Lung microvascular endothelial cell (primary cell): ENCODE measurements at regions not wholly inside any gene's neighbourhood (a gene's known extent, or its start where the extent isn't known, plus 50 kb on each side); places are given as distances from the start of the nearest gene placed in this dataset.

ENCODE experiments used
- DNase-seq, 2 donors: peaks; one replicate each; pipeline versions ENCODE4 v3.0.0 to v3.0.0-alpha.2; 2010; ENCODE audit warnings: low read depth in 2 of 2

DNA sequence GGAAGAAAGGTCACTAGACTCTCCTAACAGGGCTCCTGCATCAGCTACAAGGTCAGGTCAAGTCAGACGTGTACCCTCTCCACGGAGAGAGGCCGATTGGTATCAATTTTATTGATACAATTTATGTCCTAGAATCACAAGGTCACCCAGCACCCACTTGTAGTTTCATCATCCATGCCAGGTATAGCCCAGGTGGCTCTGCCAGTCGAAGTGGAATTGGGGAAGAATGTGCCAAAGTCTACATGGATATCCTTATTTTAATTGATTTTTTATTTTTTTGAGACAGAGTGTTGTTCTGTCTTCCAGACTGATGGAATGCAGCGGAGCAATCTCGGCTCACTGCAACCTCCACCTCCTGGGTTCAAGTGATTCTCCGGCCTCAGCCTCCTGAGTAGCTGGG, 334.1 kb downstream of the SHANK2 start:
- no peak for DNase-seq

DNA sequence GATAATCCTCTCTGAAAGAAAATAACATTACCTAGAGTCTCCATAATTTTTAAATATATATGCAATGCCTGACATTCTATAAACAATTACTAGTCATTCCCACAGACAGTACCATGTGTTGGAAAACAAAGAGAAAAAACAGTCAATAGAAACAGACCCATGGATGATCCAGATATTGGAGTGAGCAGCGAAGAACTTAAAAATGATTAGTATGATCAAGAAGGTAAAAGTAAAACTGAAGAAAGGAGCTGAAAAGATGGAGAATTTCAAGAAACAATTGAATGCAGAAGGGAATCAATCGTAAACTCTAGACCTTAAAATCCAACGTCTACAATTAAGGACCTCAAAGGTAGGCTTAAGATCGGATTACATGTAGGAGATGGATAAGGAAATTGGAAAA, 330.6 kb downstream of the SHANK2 start:
- DNase-seq = no peak

DNA sequence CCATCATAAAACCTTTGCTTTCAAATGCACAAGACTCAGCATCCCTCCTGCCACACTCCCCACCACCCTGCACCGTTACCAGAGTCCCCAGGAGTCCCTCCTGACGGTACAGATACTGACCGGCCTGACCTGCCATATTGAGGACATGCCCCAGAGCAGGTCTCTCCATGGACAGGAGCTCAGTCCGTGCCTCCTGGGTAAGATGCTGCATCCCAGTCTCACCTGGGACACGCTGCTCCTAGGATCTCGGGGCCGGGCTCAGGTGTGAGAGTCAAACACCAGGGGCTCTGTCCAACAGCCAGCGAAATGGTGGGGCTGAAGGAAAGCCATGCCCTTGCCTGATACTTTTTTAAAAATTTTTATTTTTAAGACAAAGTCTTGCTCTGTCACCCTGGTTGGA, 328.3 kb downstream of the SHANK2 start:
- no peak for DNase-seq

DNA sequence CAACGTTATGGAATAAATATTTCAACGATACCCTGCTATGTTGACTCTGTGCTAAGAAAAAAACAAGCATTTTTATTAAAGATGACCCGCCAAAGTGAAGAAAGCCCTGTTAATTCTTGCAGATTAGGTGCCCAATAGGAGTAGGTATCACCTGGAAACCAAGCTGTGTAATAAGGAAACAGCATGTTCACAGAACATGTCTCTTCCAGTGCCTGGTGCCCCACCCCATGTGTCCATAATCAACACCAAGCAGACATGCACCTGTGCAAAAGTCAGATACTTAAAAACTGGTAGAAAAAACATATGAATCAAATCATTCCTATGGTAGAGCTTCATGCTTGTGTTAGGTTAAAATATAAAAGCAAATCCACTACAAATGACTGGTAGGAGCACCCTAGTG, 327.1 kb downstream of the SHANK2 start:
- no peak for DNase-seq

DNA sequence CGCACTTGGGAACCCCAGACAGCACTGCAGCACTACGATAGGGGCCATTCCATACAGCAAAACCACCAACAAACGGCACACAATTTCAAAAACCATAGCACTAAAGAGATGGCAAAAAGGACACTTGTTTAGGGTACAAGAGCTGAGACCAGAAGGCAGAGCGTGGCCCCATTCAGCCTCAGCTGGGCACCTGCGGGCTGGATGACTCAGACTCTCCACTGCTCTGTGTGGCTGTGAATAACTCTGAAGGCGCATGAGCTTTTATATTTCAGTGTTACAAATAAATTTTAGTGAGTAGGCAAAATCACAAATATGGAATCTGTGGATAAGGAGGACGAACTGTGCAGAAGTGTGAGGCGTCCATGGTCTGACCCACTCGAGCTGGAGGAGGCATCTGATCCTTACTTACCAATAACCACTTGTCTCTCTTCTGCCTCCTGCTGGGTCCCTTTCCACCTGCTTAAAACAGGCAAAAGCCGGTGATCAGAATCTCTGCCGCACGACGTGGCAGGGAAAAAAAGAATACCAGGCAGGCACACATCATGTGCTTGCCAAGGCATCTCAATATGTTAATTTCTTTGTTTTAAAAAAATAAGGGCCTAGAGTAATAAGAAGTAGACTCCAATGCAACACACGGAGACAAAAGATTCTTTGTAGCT, 325.7 kb downstream of the SHANK2 start:
- DNase-seq = no peak

DNA sequence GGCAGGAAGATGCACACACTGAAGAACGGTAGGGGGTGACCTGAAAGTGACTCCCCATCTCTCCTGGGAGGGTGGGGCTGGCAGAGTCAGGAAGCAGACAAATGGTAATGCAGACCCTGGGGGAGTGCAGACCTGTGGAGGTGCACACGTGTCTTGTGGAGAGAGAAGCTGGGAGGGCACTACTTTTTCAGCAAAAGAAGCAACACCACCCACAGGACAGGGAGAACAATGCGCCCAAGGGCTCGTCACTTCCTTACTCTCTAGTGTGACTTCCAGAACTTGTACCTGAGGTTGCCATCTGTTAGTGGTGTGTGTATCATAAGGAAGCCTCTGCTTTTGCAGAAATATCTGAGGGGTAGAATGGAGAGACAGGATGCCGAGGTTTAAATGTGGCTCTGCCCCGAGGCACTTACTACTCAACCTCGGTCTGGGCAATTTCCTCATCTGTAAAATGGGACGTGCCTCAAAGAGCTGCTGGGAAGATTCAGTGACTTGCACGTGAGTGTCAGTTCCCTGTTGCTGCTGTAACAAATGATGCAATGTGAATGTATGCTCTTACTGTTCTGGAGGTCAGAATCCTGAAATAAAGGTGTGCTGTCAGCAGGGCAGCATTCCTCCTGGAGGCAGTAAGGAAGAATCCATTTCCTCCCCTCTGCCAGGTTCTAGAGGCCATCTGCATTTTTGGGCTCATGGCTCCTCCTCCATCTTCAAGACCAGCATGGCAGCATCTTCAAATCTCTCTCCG, 323.4 kb downstream of the SHANK2 start:
- DNase-seq = no peak

DNA sequence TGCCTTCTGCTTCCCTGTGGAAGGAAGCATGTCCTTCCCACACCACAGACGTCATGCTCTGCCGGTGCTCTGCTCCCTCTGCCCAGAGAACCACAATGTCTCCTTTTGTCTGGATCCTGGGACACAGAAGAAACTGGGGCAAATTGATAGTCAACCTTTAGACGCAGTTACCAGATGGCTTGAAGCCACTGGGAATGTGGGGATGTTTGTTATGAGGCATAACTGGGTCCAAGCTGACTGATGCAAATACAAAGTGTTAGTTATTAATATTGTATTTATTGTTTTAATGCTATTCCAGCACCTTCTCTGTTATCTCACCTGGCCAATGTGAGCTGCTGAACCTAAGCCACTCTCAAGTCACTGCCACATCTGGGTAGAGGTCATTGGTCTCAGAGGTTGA, 322.2 kb downstream of the SHANK2 start:
- no peak for DNase-seq

DNA sequence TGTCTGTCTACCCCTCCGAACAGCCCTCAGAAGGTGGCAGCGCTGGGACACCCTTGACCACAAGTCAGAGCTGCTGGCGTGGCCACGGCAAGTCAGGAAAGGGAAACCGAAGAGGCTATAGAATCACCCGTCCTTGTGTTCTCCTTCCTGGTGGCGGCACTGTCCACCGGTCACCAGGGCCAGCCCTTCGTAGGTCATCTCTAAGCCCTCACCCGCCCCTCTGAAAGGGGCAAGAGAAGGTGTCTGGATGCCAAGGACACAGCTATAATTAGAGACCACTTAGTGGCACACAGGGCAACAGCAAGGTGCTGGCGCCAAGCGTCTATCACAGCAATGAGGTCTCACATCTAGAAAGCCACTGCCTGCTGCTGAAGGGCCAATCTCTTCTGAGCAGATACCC, 320.9 kb downstream of the SHANK2 start:
- no peak for DNase-seq

DNA sequence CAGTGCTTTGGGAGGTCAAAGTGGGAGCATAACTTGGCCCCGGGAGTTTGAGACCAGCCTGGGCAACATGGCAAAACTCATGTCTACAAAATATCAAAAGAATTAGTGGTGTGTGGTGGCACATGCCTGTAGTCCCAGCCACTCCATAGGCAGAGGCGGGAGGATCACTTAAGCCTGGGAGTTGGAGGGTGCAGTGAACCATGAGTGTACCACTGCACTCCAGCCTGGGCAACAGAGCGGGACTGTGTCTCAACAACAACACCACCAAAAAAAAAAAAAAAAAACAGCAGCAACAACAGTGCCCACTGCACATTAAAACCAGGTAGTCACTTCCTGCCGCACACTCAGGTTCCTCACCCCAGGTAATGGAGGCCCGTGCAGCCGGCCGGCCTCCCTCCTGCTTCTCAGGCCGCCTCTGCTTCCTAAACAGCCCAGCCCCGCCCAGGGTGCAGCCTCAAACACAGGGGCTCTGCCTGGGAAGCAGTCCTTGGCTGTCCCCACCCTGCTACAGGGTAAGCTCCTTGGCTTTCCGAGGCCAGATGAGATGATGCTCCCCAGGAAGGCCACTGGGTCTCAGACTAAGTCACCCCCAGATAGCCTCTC, 318.3 kb downstream of the SHANK2 start:
- no peak for DNase-seq

DNA sequence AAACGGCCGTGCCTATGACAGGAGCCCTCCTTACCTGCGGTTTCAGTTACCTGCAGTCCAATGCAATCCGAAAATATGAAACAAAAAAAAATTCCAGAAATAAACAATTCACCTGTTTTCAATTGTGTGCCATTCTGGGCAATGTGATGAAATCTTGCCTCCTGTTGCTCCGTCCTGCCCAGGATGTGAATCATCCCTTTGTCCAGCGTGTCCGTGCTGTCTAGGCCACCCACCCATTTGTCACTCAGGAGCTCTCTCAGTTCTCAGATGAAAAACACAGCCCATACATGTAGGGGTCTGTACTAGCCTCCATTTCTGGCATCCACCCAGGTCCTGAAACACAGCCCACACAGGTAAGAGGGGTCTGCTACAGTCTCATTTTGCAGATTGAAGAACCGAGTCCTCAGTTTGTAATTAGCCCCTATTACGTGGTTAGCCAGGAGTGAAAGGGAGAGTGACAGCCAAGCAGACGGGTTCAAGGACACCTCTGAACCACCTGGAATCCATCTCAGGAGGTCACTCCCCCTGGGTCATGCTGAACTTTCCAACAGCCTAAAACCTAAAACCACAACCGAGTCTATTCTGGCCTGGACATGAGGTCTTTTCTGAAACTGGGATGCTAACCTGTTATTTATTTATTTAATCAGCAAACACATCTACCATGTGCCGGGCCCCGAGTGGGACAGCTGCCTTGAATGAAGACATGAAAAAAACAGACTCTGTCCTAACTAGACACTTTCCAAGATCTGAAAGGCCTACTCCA, 317.2 kb downstream of the SHANK2 start:
- peak in 1 of 2 donors; percentile 6 for DNase-seq

DNA sequence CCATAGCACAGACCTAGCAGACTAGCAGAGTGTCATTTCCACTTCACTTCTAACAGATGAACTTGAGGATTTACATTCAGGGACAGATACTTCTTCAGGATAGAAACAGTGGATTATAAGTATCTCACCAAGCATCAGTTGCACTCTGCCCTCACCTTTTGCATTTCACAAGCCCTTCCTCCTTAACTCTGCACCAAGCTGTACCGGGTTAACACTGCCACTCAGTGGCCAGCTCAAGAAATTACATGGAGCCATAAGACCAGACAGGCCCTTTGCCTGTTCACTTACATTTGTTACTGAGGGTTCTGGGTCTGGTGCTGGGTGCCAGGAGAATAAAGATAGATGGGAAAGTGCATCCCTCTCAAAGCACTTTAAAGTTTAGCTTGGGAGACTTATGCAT, 309.8 kb downstream of the SHANK2 start:
- peak; percentile 8 to 18 for DNase-seq

DNA sequence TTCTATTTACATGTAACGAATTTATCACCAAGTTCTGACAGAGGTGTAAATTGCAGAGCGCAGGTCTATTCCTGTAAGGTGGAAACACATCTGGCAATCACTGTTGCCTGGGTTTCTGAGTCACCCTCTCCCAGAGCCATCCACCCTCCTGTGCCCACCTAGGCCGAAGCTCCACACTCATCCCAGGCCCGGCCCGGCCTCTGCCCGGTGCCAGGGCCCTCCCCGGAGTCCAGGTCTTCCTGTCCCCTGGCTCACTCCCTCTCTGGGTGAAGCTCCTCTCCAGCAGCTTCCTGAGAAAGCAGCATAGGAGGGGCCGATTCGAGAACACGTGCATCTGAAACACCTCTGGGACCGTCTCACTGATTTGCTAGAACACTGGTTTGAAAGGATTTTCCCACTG, 308.2 kb downstream of the SHANK2 start:
- DNase-seq = no peak

DNA sequence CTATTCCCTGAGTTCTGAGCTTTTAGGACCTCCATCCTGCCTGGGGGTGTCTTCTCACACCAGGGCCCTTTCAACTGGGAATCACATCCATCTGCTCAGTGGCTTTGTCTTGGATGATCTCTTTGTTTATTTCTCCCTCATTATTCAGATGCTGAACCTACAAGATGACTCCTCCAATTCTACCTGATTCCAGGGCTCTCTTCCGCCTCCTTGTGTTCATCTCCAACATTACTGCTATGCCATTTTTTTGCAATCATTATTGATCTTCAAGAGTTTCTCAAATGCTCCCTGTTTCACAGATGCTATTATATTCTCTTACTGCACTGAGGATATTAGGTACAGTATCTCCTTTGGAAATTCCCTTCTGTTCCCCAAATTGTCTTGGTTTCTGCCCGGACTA, 307.7 kb downstream of the SHANK2 start:
- no peak for DNase-seq

DNA sequence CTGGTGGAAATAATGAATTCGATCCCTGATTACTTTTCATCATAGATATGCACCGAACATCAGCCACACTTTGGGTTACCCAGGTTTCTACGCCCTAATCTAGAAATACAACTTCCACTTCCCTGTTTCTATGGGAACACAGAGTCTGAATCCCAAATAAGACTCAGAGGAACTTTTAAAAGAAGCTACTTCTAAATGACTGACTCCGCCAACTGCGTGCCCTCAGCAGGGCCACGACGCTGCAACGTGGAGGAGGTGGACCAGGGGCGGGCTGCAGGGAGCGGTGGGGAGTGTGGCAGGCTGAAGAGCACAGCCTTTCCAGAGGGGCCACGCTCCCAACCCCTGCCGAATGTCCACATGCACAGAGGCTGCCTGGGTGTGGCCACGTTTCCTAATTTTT, 304.0 kb downstream of the SHANK2 start:
- DNase-seq = no peak

DNA sequence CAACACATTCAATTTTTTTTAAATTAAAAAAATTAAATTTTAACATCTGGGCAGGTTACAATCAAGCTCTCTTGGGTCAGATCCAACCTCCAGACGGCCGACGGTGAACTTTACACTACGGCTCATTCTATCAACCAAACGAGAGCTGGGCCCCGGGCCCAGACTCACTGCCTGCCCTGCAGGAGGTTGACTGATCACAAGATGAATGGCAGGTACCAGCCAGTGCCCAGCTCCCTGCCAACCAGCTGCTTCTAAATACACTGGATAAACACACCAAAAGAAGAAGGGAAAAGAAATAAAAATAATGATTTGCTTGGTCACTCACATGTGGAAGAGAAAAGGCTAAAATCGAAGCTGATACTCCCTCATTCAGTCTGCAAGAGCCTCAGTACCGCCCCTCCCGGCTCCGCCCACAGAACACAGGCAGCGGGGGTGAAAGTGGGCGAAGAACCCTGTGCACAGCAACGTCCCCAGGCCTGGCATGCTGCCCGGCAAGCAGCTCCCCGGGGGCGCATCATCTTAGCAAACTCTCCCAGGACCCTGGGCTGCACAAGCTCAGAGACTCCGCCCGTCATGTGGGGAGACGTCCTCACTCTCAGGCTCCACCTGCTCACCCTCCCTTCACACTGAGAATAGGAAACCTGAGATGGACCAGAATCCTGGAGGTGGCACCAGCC, 303.4 kb downstream of the SHANK2 start:
- no peak for DNase-seq

DNA sequence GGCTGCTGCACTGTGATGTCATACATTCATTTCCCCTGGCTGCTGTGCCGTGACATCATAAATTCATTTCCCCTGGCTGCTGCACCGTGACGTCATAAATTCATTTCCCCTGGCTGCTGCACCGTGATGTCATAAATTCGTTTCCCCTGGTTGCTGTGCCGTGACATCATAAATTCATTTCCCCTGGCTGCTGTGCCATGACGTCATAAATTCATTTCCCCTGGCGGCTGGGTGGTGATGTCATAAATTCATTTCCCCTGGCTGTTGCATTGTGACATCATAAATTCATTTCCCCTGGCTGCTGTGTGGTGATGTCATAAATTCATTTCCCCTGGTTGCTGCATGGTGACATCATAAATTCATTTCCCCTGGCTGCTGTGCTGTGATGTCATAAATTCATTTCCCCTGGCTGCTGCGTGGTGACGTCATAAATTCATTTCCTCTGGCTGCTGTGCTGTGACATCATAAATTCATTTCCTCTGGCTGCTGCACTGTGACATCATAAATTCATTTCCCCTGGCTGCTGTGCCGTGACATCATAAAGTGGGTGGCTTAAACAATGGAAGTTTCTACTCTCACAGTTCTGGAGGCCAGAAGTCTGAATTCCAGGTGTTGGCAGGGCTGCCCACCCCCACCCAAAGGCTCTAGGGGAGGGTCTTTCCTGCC, 301.1 kb downstream of the SHANK2 start:
- peak in 1 of 2 donors; percentile 3 for DNase-seq

DNA sequence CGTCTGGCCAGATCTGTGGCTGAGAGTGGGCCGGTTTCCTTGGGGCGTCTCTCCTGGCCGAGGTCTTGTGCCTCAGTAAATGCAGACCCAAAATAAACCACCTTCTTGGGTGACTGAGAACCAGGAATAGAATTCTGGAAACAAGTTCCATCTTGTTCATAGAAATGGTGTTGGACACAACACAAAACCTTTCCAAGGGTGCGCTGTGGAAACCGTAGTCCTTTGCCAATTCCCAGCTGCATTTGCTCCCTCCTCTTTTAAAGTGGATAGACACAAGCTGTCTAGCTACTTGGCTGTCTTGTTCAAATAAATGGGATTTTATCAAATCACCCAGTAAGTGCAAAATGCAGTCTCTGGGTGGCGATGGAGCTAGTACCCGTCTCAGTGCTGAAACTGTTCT, 300.2 kb downstream of the SHANK2 start:
- DNase-seq = no peak

DNA sequence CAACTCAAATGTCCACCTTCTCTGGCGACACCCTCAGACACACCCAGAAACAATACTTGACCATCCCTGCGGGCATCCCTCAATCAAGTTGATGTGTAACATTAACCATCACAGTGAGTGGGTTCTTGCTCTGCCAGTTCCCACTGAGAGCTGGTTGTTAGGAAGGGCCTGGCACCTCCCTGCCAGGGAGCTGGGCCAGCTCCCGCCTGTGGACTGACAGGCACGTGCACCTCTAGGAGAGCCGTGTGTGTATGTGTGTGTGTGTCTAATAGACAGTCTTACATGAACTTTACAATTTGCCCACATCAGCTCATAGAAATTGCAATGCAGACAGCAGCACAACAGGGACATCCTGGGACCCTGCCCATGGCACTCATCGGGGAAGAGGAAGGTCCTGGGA, 298.7 kb downstream of the SHANK2 start:
- DNase-seq = no peak

DNA sequence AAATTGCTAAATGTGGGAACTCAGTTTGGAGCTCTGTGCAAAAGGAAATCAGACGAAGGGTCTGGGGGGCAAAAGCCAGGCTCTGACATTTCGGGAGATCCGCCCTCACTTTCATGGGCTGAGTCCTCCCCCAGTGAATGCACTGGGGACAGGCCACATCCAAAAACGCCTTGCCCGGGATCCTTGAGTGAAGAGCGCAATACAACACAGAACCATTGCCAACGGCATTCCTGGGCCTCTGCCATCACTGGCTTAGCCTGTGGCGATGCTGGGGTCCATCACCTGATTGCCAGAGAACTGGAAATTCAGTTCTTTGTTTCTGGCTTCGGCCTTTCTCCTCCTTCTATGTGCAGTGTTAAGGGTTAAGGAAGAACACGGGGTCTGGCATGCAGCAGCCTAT, 297.9 kb downstream of the SHANK2 start:
- DNase-seq = no peak
